Activated CD4-positive, CD25-positive, alpha-beta regulatory T cell treated with anti-CD3 and anti-CD28 coated beads, Interleukin-2, amount 50 U/mL, for 16 hours (primary cell): ENCODE measurements at regions not wholly inside any gene's neighbourhood (a gene's known extent, or its start where the extent isn't known, plus 50 kb on each side); places are given as distances from the start of the nearest gene placed in this dataset.

ENCODE experiments used
- DNase-seq: peaks from one replicate; pipeline ENCODE4 v3.0.0-alpha.2; 2020; ENCODE audit warnings: low read depth, low spot score

GRCh38 chr6:113558431-113558830 is 298.7 kb upstream of the MARCKS start:
- DNase-seq, result no peak

GRCh38 chr6:113558966-113559365 is 298.2 kb upstream of the MARCKS start:
- DNase-seq, result no peak

- DNase-seq, result no peak
Observed at GRCh38 chr6:113560376-113560775, 296.8 kb upstream of the MARCKS start.

- DNase-seq, result no peak
Observed at GRCh38 chr6:113560908-113561307, 296.2 kb upstream of the MARCKS start.

GRCh38 chr6:113562248-113562647 is 294.9 kb upstream of the MARCKS start:
- no peak for DNase-seq

GRCh38 chr6:113564371-113565171 is 292.6 kb upstream of the MARCKS start:
- DNase-seq, result no peak

GRCh38 chr6:113565306-113565705 is 291.8 kb upstream of the MARCKS start:
- DNase-seq, result no peak

GRCh38 chr6:113570161-113570560 is 287.0 kb upstream of the MARCKS start:
- no peak for DNase-seq

- no peak for DNase-seq
Observed at GRCh38 chr6:113570641-113571040, 286.5 kb upstream of the MARCKS start.

- no peak for DNase-seq
Observed at GRCh38 chr6:113574147-113574546, 283.0 kb upstream of the MARCKS start.

GRCh38 chr6:113576310-113576709 is 280.8 kb upstream of the MARCKS start:
- DNase-seq, result no peak

- no peak for DNase-seq
Observed at GRCh38 chr6:113578691-113579090, 278.5 kb upstream of the MARCKS start.

- DNase-seq, result no peak
Observed at GRCh38 chr6:113584767-113585166, 272.4 kb upstream of the MARCKS start.

GRCh38 chr6:113585246-113585645 is 271.9 kb upstream of the MARCKS start:
- no peak for DNase-seq

GRCh38 chr6:113586413-113587077 is 270.6 kb upstream of the MARCKS start:
- no peak for DNase-seq

GRCh38 chr6:113587078-113587699 is 270.0 kb upstream of the MARCKS start:
- no peak for DNase-seq

GRCh38 chr6:113588646-113589045 is 268.5 kb upstream of the MARCKS start:
- DNase-seq, result no peak

GRCh38 chr6:113591896-113592827 is 265.0 kb upstream of the MARCKS start:
- no peak for DNase-seq

- no peak for DNase-seq
Observed at GRCh38 chr6:113594726-113595125, 262.4 kb upstream of the MARCKS start.

GRCh38 chr6:113595911-113596376 is 261.2 kb upstream of the MARCKS start:
- DNase-seq, result no peak

GRCh38 chr6:113596387-113597230 is 260.5 kb upstream of the MARCKS start:
- no peak for DNase-seq
